ENCODE measurements at regions not wholly inside any gene's neighbourhood (a gene's known extent, or its start where the extent isn't known, plus 50 kb on each side); places are given as distances from the start of the nearest gene placed in this dataset.

GRCh38 chr2:142325870-142326269 lies 195.1 kb upstream of the LRP1B start:
- TF ChIP-seq, protein P1, sequence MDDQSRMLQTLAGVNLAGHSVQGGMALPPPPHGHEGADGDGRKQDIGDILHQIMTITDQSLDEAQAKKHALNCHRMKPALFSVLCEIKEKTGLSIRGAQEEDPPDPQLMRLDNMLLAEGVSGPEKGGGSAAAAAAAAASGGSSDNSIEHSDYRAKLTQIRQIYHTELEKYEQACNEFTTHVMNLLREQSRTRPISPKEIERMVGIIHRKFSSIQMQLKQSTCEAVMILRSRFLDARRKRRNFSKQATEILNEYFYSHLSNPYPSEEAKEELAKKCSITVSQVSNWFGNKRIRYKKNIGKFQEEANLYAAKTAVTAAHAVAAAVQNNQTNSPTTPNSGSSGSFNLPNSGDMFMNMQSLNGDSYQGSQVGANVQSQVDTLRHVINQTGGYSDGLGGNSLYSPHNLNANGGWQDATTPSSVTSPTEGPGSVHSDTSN (IDR thresholded peaks at IDR 0.05) = no peak
- no peak for TF ChIP-seq MAZ (IDR thresholded peaks at IDR 0.05; ENCODE audit: borderline replicate concordance, low read depth, low read length)
- no peak for TF ChIP-seq POLR2A (IDR thresholded peaks at IDR 0.05; ENCODE audit: low read length)
- no peak for TF ChIP-seq CTCF (IDR thresholded peaks at IDR 0.05)
- TF ChIP-seq JUNB (IDR thresholded peaks at IDR 0.05) = no peak

Data from A549 (cell line).